Endothelial cell of umbilical vein (primary cell): ENCODE measurements at regions not wholly inside any gene's neighbourhood (a gene's known extent, or its start where the extent isn't known, plus 50 kb on each side); places are given as distances from the start of the nearest gene placed in this dataset.
"Not testable (repeated sequence)": the region's sequence is repeated elsewhere in the genome, so short reads cannot be mapped to it uniquely, and the experiment has no call there.

ENCODE experiments used
- BruUV-seq: library from RNA; stranded (reverse); fragments of 400-500 nt; replicated peaks from 2 replicates; lab custom pipeline; 2021; lab: Mats Ljungman, UMichigan
- CTCF ChIA-PET: fragments of 300-600, 350-600 bp; sonication (Branson Sonifier 250); formaldehyde crosslinking; loops from one replicate; lab custom pipeline; 2021; ENCODE audit warnings: antibody characterized with exemption, inconsistent platforms; lab: Charles Lee
- POLR2A ChIA-PET: fragments of 300-600, 350-600 bp; sonication (Branson Sonifier 250); formaldehyde crosslinking; loops from one replicate; lab custom pipeline; 2021; ENCODE audit warnings: antibody characterized with exemption, inconsistent platforms; lab: Charles Lee
- DNase-seq: peaks from one replicate; pipeline ENCODE4 v3.0.0-alpha.2; 2011; ENCODE audit warnings: low read depth, low spot score
- FAIRE-seq: peaks from 2 replicates; lab custom pipeline; 2011; peaks lifted over from hg19 to GRCh38; lab: Jason Lieb, UNC
- H2AFZ ChIP-seq: 2 replicates; pipeline ENCODE4 v1.6.0; 2012; ENCODE audit warnings: low read depth, low read length, control low read depth, inconsistent platforms
- H3K27ac ChIP-seq: 2 replicates; pipeline ENCODE4 v1.5.1; 2011; ENCODE audit warnings: low read depth, mild to moderate bottlenecking, control low read depth, low read length, moderate library complexity; ENCODE audit not compliant: insufficient read depth
- H3K27me3 ChIP-seq, 2 experiments: 2 replicates each; pipeline versions ENCODE4 v1.6.0 to v1.6.1; 2011; ENCODE audit warnings: low read length in 2 of 2, mixed read lengths in 1 of 2; ENCODE audit not compliant: control insufficient read depth in 2 of 2, insufficient read depth in 2 of 2
- H3K36me3 ChIP-seq, 2 experiments: 2 replicates in 1 of 2; 3 replicates in 1 of 2; pipeline ENCODE4 v1.5.1; 2011; ENCODE audit warnings: low read length in 2 of 2, mild to moderate bottlenecking in 1 of 2, moderate library complexity in 1 of 2; ENCODE audit not compliant: control insufficient read depth in 2 of 2, insufficient read depth in 2 of 2; ENCODE audit errors: extremely low read depth in 1 of 2
- H3K4me1 ChIP-seq: 3 replicates; pipeline ENCODE4 v1.5.1; 2011; ENCODE audit warnings: mild to moderate bottlenecking, low read length; ENCODE audit not compliant: control insufficient read depth, insufficient read depth; ENCODE audit errors: extremely low read depth
- H3K4me2 ChIP-seq: 2 replicates; pipeline ENCODE4 v1.6.1; 2011; ENCODE audit warnings: low read length, control low read depth, mixed read lengths; ENCODE audit not compliant: insufficient read depth
- H3K4me3 ChIP-seq, 3 experiments: fragments of 200-600 bp in 1 of 3; sonication (generic), shearing (Covaris generic) in 1 of 3; replicated peaks in 1 of 3; 2 replicates each; pipeline ENCODE4 v1.5.1; 2011 to 2016; ENCODE audit warnings: control low read depth in 3 of 3, low read length in 3 of 3, mild to moderate bottlenecking in 2 of 3, inconsistent platforms in 1 of 3, low read depth in 1 of 3, moderate library complexity in 1 of 3; ENCODE audit not compliant: insufficient read depth in 1 of 3
- H3K79me2 ChIP-seq: 2 replicates; pipeline ENCODE4 v1.6.0; 2012; ENCODE audit warnings: low read length, inconsistent platforms; ENCODE audit not compliant: control insufficient read depth, insufficient read depth
- H3K9ac ChIP-seq: replicated peaks from 2 replicates; pipeline ENCODE3; 2011; ENCODE audit warnings: low read length, control low read depth; ENCODE audit not compliant: insufficient read depth; ENCODE audit errors: extremely low read depth
- H3K9me1 ChIP-seq: replicated peaks from 3 replicates; pipeline ENCODE4 v1.6.0; 2011; ENCODE audit warnings: mild to moderate bottlenecking, low read length; ENCODE audit not compliant: control insufficient read depth, insufficient read depth; ENCODE audit errors: extremely low read depth
- H3K9me3 ChIP-seq: replicated peaks from 2 replicates; pipeline ENCODE4 v1.5.1; 2012; ENCODE audit warnings: low read length, inconsistent platforms; ENCODE audit not compliant: control insufficient read depth, insufficient read depth
- H4K20me1 ChIP-seq: replicated peaks from 2 replicates; pipeline ENCODE3; 2011; ENCODE audit warnings: mild to moderate bottlenecking, low read length; ENCODE audit not compliant: control insufficient read depth, insufficient read depth; ENCODE audit errors: extremely low read depth
- dilution Hi-C: fragments of 300-500 bp; cut with MboI; formaldehyde crosslinking; loops from one replicate; pipeline ENCODE4 v1.15.0; 2019; ENCODE audit warnings: low sequenced_read_pairs; ENCODE audit not compliant: extremely low pct_ligation_motif_present
- intact Hi-C: fragments of 100-400 bp; cut with micrococcal nuclease; formaldehyde crosslinking; loops from one replicate; pipeline ENCODE4 v1.10.0; 2022

GRCh38 chr17:30641428-30641827, 164.2 kb downstream of the GOSR1 start:
- BruUV-seq, H3K4me3 ChIP-seq, H3K4me2 ChIP-seq, H3K36me3 ChIP-seq, H4K20me1 ChIP-seq, POLR2A ChIA-PET, DNase-seq, FAIRE-seq, H3K9me3 ChIP-seq, H3K9ac ChIP-seq, H3K9me1 ChIP-seq, dilution Hi-C loops, H2AFZ ChIP-seq, H3K4me1 ChIP-seq, H3K27ac ChIP-seq, H3K79me2 ChIP-seq, CTCF ChIA-PET, H3K27me3 ChIP-seq, intact Hi-C loops: not testable (repeated sequence)

- H3K9me1 ChIP-seq, POLR2A ChIA-PET, intact Hi-C loops, H3K27me3 ChIP-seq, BruUV-seq, H2AFZ ChIP-seq, H3K79me2 ChIP-seq, H3K27ac ChIP-seq, CTCF ChIA-PET, dilution Hi-C loops, DNase-seq, H3K4me3 ChIP-seq, H3K9ac ChIP-seq, H3K36me3 ChIP-seq, H3K4me2 ChIP-seq, H3K4me1 ChIP-seq, FAIRE-seq, H3K9me3 ChIP-seq, H4K20me1 ChIP-seq: not testable (repeated sequence)
Measured at GRCh38 chr17:30639391-30639790, 162.2 kb downstream of the GOSR1 start.

GRCh38 chr17:30638968-30639367, 161.8 kb downstream of the GOSR1 start:
- POLR2A ChIA-PET, intact Hi-C loops, H3K27me3 ChIP-seq, H3K79me2 ChIP-seq, H4K20me1 ChIP-seq, dilution Hi-C loops, BruUV-seq, H3K36me3 ChIP-seq, H3K9ac ChIP-seq, H3K4me2 ChIP-seq, FAIRE-seq, H3K9me1 ChIP-seq, H3K4me1 ChIP-seq, H3K27ac ChIP-seq, H2AFZ ChIP-seq, H3K4me3 ChIP-seq, DNase-seq, CTCF ChIA-PET, H3K9me3 ChIP-seq: not testable (repeated sequence)

- H3K4me1 ChIP-seq, H3K79me2 ChIP-seq, dilution Hi-C loops, DNase-seq, H3K9me1 ChIP-seq, H4K20me1 ChIP-seq, H2AFZ ChIP-seq, CTCF ChIA-PET, H3K4me3 ChIP-seq, H3K9me3 ChIP-seq, H3K4me2 ChIP-seq, FAIRE-seq, H3K27me3 ChIP-seq, POLR2A ChIA-PET, intact Hi-C loops, H3K36me3 ChIP-seq, H3K9ac ChIP-seq, BruUV-seq, H3K27ac ChIP-seq: not testable (repeated sequence)
Measured at GRCh38 chr17:30631651-30632050, 154.4 kb downstream of the GOSR1 start.
